Cardiac muscle cell (in vitro differentiated cells and primary cell): ENCODE measurements at regions not wholly inside any gene's neighbourhood (a gene's known extent, or its start where the extent isn't known, plus 50 kb on each side); places are given as distances from the start of the nearest gene placed in this dataset.

Source experiments
- DNase-seq, 2 donors: peaks; one replicate each; pipeline versions ENCODE4 v3.0.0 to v3.0.0-alpha.2; 2010 to 2017; ENCODE audit warnings: low read depth in 1 of 2, low spot score in 1 of 2
- H3K27ac ChIP-seq: fragments of 200-600 bp; sonication (generic); 2 replicates; pipeline ENCODE4 v1.5.1; 2016
- H3K27me3 ChIP-seq: fragments of 200-600 bp; sonication (generic); 2 replicates; pipeline ENCODE4 v1.6.0; 2016; ENCODE audit warnings: control low read depth
- H3K36me3 ChIP-seq: fragments of 200-600 bp; sonication (generic); 2 replicates; pipeline ENCODE4 v1.5.1; 2016; ENCODE audit warnings: control low read depth
- H3K4me1 ChIP-seq: fragments of 200-600 bp; sonication (generic); 2 replicates; pipeline ENCODE4 v1.8.1; 2017; ENCODE audit warnings: low read depth, mild to moderate bottlenecking, mixed run types
- H3K4me3 ChIP-seq: fragments of 200-600 bp; sonication (generic); 2 replicates; pipeline ENCODE4 v1.5.1; 2016; ENCODE audit warnings: mild to moderate bottlenecking
- H3K9me3 ChIP-seq: fragments of 200-600 bp; sonication (generic); 2 replicates; pipeline ENCODE4 v1.5.1; 2017; ENCODE audit warnings: low read depth, mild to moderate bottlenecking, control low read depth
- CTCF ChIP-seq: IDR thresholded peaks from 2 replicates; pipeline ENCODE4 v1.5.1; 2012; ENCODE audit warnings: low read depth, mild to moderate bottlenecking, low read length

- H3K36me3 ChIP-seq = no peaks in the 10 kb centered on the region
- no peak for TF ChIP-seq CTCF
- H3K4me3 ChIP-seq = no peak overlapping the region
- H3K9me3 ChIP-seq = no peaks in the 10 kb centered on the region
- H3K27me3 ChIP-seq = no peaks in the 10 kb centered on the region
- peaks cover 18% of the 10 kb centered on the region for H3K4me1 ChIP-seq
- DNase-seq = peak; percentile 76 to 98
- peak overlapping the region; percentile 91 for H3K27ac ChIP-seq
Measured at GRCh38 chr5:57316798-57317327, 143.0 kb downstream of the GPBP1 start.

GRCh38 chr5:57315941-57316340 lies 142.1 kb downstream of the GPBP1 start:
- no peak overlapping the region for H3K4me3 ChIP-seq
- H3K4me1 ChIP-seq = peaks cover 18% of the 10 kb centered on the region
- no peaks in the 10 kb centered on the region for H3K27me3 ChIP-seq
- peak overlapping the region; percentile 88 for H3K27ac ChIP-seq
- no peaks in the 10 kb centered on the region for H3K36me3 ChIP-seq
- no peak for DNase-seq
- no peak for TF ChIP-seq CTCF
- H3K9me3 ChIP-seq = no peaks in the 10 kb centered on the region
